HEK293 (cell line): ENCODE measurements at regions not wholly inside any gene's neighbourhood (a gene's known extent, or its start where the extent isn't known, plus 50 kb on each side); places are given as distances from the start of the nearest gene placed in this dataset.

Experiments used
- CTCF ChIA-PET: fragments of 350-600 bp; formaldehyde crosslinking; extraction: SDS; loops from one replicate; lab custom pipeline; 2021; ENCODE audit warnings: antibody characterized with exemption; lab: Yijun Ruan, JAX
- POLR2A ChIA-PET: fragments of 300-600 bp; formaldehyde crosslinking; extraction: SDS; loops from one replicate; lab custom pipeline; 2020; ENCODE audit warnings: antibody characterized with exemption, inconsistent platforms; lab: Yijun Ruan, JAX
- H3K27ac ChIP-seq: fragments of 200-500 bp; sonication (Bioruptor generic); 2 replicates; pipeline ENCODE4 v1.5.1; 2014; ENCODE audit warnings: low read depth, low read length, control low read depth, inconsistent platforms; ENCODE audit errors: extremely low read depth
- H3K36me3 ChIP-seq, 2 experiments: fragments of 200-500 bp in 1 of 2; sonication (Bioruptor generic) in 1 of 2; 1 replicate in 1 of 2; 2 replicates in 1 of 2; pipeline ENCODE4 v1.5.1; 2014 to 2017; ENCODE audit warnings: inconsistent platforms in 2 of 2, low read length in 2 of 2; ENCODE audit not compliant: control insufficient read depth in 2 of 2, insufficient read depth in 1 of 2
- H3K4me1 ChIP-seq: fragments of 200-500 bp; sonication (Bioruptor generic); 2 replicates; pipeline ENCODE4 v1.5.1; 2014; ENCODE audit warnings: mild to moderate bottlenecking, low read length, inconsistent platforms; ENCODE audit not compliant: control insufficient read depth, insufficient read depth
- H3K4me3 ChIP-seq: 2 replicates; pipeline ENCODE4 v1.5.1; 2011; ENCODE audit warnings: low read depth, mild to moderate bottlenecking, control low read depth, low read length, moderate library complexity
- H3K9me3 ChIP-seq: fragments of 200-500 bp; sonication (Bioruptor generic); 2 replicates; pipeline ENCODE4 v1.5.1; 2014; ENCODE audit warnings: low read depth, low read length, inconsistent platforms; ENCODE audit not compliant: control insufficient read depth, insufficient read depth
- EGR2 ChIP-seq: fragments of 450-650 bp; formaldehyde crosslinking; IDR thresholded peaks from 2 replicates; pipeline ENCODE4 v1.5.1; 2016; ENCODE audit warnings: low read depth, missing biosample characterization, missing genetic modification characterization
- KLF17 ChIP-seq: fragments of 450-650 bp; formaldehyde crosslinking; IDR thresholded peaks from 2 replicates; pipeline ENCODE4 v1.5.1; 2016; ENCODE audit warnings: missing biosample characterization, missing genetic modification characterization
- OSR2 ChIP-seq: fragments of 450-650 bp; formaldehyde crosslinking; IDR thresholded peaks from 2 replicates; pipeline ENCODE4 v1.5.1; 2016; ENCODE audit warnings: missing biosample characterization, missing genetic modification characterization
- RBAK ChIP-seq: fragments of 450-650 bp; formaldehyde crosslinking; IDR thresholded peaks from 2 replicates; pipeline ENCODE4 v1.5.1; 2016; ENCODE audit warnings: missing biosample characterization, missing genetic modification characterization
- ZBTB20 ChIP-seq: fragments of 450-650 bp; formaldehyde crosslinking; IDR thresholded peaks from 2 replicates; pipeline ENCODE4 v1.5.1; 2016; ENCODE audit warnings: missing biosample characterization, missing genetic modification characterization
- ZFHX2 ChIP-seq: fragments of 450-650 bp; formaldehyde crosslinking; conservative IDR thresholded peaks from 2 replicates; pipeline ENCODE4 v1.5.1; 2016; ENCODE audit warnings: missing biosample characterization, missing genetic modification characterization
- ZNF155 ChIP-seq: fragments of 450-650 bp; formaldehyde crosslinking; IDR thresholded peaks from 2 replicates; pipeline ENCODE4 v1.5.1; 2016; ENCODE audit warnings: missing biosample characterization, missing genetic modification characterization
- ZNF184 ChIP-seq: fragments of 450-650 bp; IDR thresholded peaks from 2 replicates; pipeline ENCODE4 v1.5.1; 2018; ENCODE audit warnings: missing biosample characterization, mild to moderate bottlenecking, missing genetic modification characterization
- ZNF26 ChIP-seq: fragments of 450-650 bp; formaldehyde crosslinking; IDR thresholded peaks from 2 replicates; pipeline ENCODE4 v1.5.1; 2016; ENCODE audit warnings: missing biosample characterization, missing genetic modification characterization
- ZNF302 ChIP-seq: fragments of 450-650 bp; formaldehyde crosslinking; IDR thresholded peaks from 2 replicates; pipeline ENCODE4 v1.5.1; 2016; ENCODE audit warnings: missing biosample characterization, missing genetic modification characterization, low read depth
- ZNF324 ChIP-seq: fragments of 450-650 bp; formaldehyde crosslinking; IDR thresholded peaks from 2 replicates; pipeline ENCODE4 v1.5.1; 2016; ENCODE audit warnings: missing biosample characterization, missing genetic modification characterization
- ZNF362 ChIP-seq: fragments of 450-650 bp; formaldehyde crosslinking; IDR thresholded peaks from 2 replicates; pipeline ENCODE4 v1.5.1; 2016; ENCODE audit warnings: missing biosample characterization, missing genetic modification characterization
- ZNF416 ChIP-seq: fragments of 450-650 bp; formaldehyde crosslinking; IDR thresholded peaks from 2 replicates; pipeline ENCODE4 v1.5.1; 2016; ENCODE audit warnings: missing biosample characterization, missing genetic modification characterization
- ZNF560 ChIP-seq: fragments of 450-650 bp; formaldehyde crosslinking; IDR thresholded peaks from 2 replicates; pipeline ENCODE4 v1.5.1; 2017; ENCODE audit warnings: missing biosample characterization, missing genetic modification characterization, borderline replicate concordance
- ZNF585B ChIP-seq: fragments of 450-650 bp; formaldehyde crosslinking; IDR thresholded peaks from 2 replicates; pipeline ENCODE4 v1.5.1; 2016; ENCODE audit warnings: missing biosample characterization, missing genetic modification characterization
- ZNF654 ChIP-seq: fragments of 450-650 bp; formaldehyde crosslinking; IDR thresholded peaks from 2 replicates; pipeline ENCODE4 v1.5.1; 2016; ENCODE audit warnings: low read depth, missing biosample characterization, missing genetic modification characterization
- ZNF664 ChIP-seq: fragments of 450-650 bp; formaldehyde crosslinking; IDR thresholded peaks from 2 replicates; pipeline ENCODE4 v1.5.1; 2016; ENCODE audit warnings: missing biosample characterization, missing genetic modification characterization
- ZNF776 ChIP-seq: fragments of 450-650 bp; formaldehyde crosslinking; IDR thresholded peaks from 2 replicates; pipeline ENCODE4 v1.5.0; 2017; ENCODE audit warnings: missing biosample characterization, missing genetic modification characterization, borderline replicate concordance
- ZNF777 ChIP-seq: fragments of 450-650 bp; formaldehyde crosslinking; IDR thresholded peaks from 2 replicates; pipeline ENCODE4 v1.5.1; 2017; ENCODE audit warnings: missing biosample characterization, missing genetic modification characterization, borderline replicate concordance
- ZNF791 ChIP-seq: fragments of 450-650 bp; formaldehyde crosslinking; IDR thresholded peaks from 2 replicates; pipeline ENCODE4 v1.5.1; 2016; ENCODE audit warnings: missing biosample characterization, missing genetic modification characterization
- TF ChIP-seq, protein P1 (sequence below): fragments of 450-650 bp; formaldehyde crosslinking; IDR thresholded peaks from 2 replicates; pipeline ENCODE4 v1.5.1; 2017; ENCODE audit warnings: missing biosample characterization, missing genetic modification characterization
- TF ChIP-seq, protein P2 (sequence below): fragments of 450-650 bp; formaldehyde crosslinking; IDR thresholded peaks from 2 replicates; pipeline ENCODE4 v1.5.1; 2017; ENCODE audit warnings: missing biosample characterization, missing genetic modification characterization
- TF ChIP-seq, protein P3 (sequence below): fragments of 450-650 bp; formaldehyde crosslinking; conservative IDR thresholded peaks from 2 replicates; pipeline ENCODE4 v1.5.1; 2016; ENCODE audit warnings: low read depth, missing biosample characterization, missing genetic modification characterization

GRCh38 chr5:56356121-56356835, 123.1 kb upstream of the ANKRD55 start (continued):
- no peak for TF ChIP-seq ZNF791
- TF ChIP-seq, protein P1, sequence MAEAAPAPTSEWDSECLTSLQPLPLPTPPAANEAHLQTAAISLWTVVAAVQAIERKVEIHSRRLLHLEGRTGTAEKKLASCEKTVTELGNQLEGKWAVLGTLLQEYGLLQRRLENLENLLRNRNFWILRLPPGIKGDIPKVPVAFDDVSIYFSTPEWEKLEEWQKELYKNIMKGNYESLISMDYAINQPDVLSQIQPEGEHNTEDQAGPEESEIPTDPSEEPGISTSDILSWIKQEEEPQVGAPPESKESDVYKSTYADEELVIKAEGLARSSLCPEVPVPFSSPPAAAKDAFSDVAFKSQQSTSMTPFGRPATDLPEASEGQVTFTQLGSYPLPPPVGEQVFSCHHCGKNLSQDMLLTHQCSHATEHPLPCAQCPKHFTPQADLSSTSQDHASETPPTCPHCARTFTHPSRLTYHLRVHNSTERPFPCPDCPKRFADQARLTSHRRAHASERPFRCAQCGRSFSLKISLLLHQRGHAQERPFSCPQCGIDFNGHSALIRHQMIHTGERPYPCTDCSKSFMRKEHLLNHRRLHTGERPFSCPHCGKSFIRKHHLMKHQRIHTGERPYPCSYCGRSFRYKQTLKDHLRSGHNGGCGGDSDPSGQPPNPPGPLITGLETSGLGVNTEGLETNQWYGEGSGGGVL (tag by site-specific recombination) = no peak
- no peak for TF ChIP-seq ZNF324
- TF ChIP-seq ZNF560 = no peak
- TF ChIP-seq, protein P2, sequence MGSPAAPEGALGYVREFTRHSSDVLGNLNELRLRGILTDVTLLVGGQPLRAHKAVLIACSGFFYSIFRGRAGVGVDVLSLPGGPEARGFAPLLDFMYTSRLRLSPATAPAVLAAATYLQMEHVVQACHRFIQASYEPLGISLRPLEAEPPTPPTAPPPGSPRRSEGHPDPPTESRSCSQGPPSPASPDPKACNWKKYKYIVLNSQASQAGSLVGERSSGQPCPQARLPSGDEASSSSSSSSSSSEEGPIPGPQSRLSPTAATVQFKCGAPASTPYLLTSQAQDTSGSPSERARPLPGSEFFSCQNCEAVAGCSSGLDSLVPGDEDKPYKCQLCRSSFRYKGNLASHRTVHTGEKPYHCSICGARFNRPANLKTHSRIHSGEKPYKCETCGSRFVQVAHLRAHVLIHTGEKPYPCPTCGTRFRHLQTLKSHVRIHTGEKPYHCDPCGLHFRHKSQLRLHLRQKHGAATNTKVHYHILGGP (tag by site-specific recombination) = no peak
- TF ChIP-seq ZNF302 (tag by site-specific recombination) = no peak

DNA sequence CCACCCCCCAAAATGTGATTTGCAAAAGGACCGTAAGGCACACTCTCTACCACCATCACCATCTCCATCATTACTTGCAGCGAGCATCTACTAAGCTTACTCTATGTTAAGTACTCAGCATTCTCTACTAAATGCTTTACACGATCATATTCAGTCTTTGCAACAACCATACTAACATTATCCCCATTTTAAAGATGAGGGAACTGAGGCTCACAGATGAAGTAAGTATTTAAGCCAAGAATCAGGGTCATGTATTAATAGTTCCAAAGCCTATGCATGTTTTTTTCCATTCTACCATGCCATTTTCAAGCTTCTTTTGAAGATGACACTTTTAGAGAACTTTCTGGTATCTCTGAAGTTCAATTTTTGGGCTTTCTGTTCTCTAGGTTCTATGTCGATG, 121.7 kb upstream of the ANKRD55 start:
- Histone ChIP-seq H3K36me3 (no peaks in the 10 kb centered on the region), H3K9me3 (no peaks in the 10 kb centered on the region), H3K4me3 (no peak overlapping the region), H3K27ac (no peak overlapping the region), H3K4me1 (peaks cover 10% of the 10 kb centered on the region; the same call in 1 of the 2 replicates)
- ChIA-PET POLR2A (no interaction called here), CTCF (no interaction called here)
- TF ChIP-seq OSR2 (tag by site-specific recombination) = no peak
- TF ChIP-seq, protein P3, sequence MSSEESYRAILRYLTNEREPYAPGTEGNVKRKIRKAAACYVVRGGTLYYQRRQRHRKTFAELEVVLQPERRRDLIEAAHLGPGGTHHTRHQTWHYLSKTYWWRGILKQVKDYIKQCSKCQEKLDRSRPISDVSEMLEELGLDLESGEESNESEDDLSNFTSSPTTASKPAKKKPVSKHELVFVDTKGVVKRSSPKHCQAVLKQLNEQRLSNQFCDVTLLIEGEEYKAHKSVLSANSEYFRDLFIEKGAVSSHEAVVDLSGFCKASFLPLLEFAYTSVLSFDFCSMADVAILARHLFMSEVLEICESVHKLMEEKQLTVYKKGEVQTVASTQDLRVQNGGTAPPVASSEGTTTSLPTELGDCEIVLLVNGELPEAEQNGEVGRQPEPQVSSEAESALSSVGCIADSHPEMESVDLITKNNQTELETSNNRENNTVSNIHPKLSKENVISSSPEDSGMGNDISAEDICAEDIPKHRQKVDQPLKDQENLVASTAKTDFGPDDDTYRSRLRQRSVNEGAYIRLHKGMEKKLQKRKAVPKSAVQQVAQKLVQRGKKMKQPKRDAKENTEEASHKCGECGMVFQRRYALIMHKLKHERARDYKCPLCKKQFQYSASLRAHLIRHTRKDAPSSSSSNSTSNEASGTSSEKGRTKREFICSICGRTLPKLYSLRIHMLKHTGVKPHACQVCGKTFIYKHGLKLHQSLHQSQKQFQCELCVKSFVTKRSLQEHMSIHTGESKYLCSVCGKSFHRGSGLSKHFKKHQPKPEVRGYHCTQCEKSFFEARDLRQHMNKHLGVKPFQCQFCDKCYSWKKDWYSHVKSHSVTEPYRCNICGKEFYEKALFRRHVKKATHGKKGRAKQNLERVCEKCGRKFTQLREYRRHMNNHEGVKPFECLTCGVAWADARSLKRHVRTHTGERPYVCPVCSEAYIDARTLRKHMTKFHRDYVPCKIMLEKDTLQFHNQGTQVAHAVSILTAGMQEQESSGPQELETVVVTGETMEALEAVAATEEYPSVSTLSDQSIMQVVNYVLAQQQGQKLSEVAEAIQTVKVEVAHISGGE (tag by site-specific recombination) = no peak
- TF ChIP-seq KLF17 (tag by site-specific recombination) = no peak
- no peak for TF ChIP-seq ZFHX2
- TF ChIP-seq ZNF664 = no peak
- TF ChIP-seq ZNF362 (tag by site-specific recombination) = no peak
- TF ChIP-seq ZNF777 (tag by site-specific recombination) = no peak
- no peak for TF ChIP-seq ZBTB20 (tag by site-specific recombination)
- TF ChIP-seq ZNF184 (tag by site-specific recombination) = no peak
- no peak for TF ChIP-seq ZNF155 (tag by site-specific recombination)
- TF ChIP-seq EGR2 = no peak
- TF ChIP-seq ZNF416 (tag by site-specific recombination) = no peak
- no peak for TF ChIP-seq RBAK (tag by site-specific recombination)
- TF ChIP-seq ZNF654 = no peak
- TF ChIP-seq ZNF26 (tag by site-specific recombination) = no peak
- TF ChIP-seq ZNF585B (tag by site-specific recombination) = no peak
- TF ChIP-seq ZNF776 (tag by site-specific recombination) = no peak
